Neuronal stem cell (in vitro differentiated cells): ENCODE measurements at regions not wholly inside any gene's neighbourhood (a gene's known extent, or its start where the extent isn't known, plus 50 kb on each side); places are given as distances from the start of the nearest gene placed in this dataset.

Experiments used
- DNase-seq: peaks from one replicate; pipeline ENCODE4 v3.0.0-alpha.2; 2013; ENCODE audit warnings: low spot score
- H2AFZ ChIP-seq: one replicate; pipeline ENCODE4 v1.6.1; 2013; ENCODE audit warnings: mild to moderate bottlenecking, low read length, inconsistent platforms
- H2AK5ac ChIP-seq: 2 replicates; pipeline ENCODE4 v1.6.1; 2013; ENCODE audit warnings: low read depth, mild to moderate bottlenecking, inconsistent platforms, low read length, moderate library complexity, mixed read lengths
- H2BK120ac ChIP-seq: 2 replicates; pipeline ENCODE4 v1.6.1; 2013; ENCODE audit warnings: low read depth, mild to moderate bottlenecking, inconsistent platforms, low read length, moderate library complexity, mixed read lengths
- H2BK12ac ChIP-seq: one replicate; pipeline ENCODE4 v1.6.1; 2013; ENCODE audit warnings: low read length, inconsistent platforms
- H2BK15ac ChIP-seq: 2 replicates; pipeline ENCODE4 v1.6.1; 2013; ENCODE audit warnings: mild to moderate bottlenecking, low read length, inconsistent platforms, mixed read lengths
- H2BK5ac ChIP-seq: one replicate; pipeline ENCODE4 v1.6.1; 2013; ENCODE audit warnings: inconsistent platforms, mild to moderate bottlenecking, low read length, moderate library complexity
- H3K14ac ChIP-seq: one replicate; pipeline ENCODE4 v1.6.1; 2013; ENCODE audit warnings: low read length, inconsistent platforms
- H3K18ac ChIP-seq: 2 replicates; pipeline ENCODE4 v1.6.1; 2013; ENCODE audit warnings: low read length, inconsistent platforms
- H3K23ac ChIP-seq: 2 replicates; pipeline ENCODE4 v1.6.1; 2013; ENCODE audit warnings: low read depth, mild to moderate bottlenecking, mixed read lengths, low read length, inconsistent platforms; ENCODE audit not compliant: poor library complexity
- H3K27ac ChIP-seq: replicated peaks from 3 replicates; pipeline ENCODE4 v1.5.1; 2013; ENCODE audit warnings: low read length, inconsistent platforms
- H3K27me3 ChIP-seq, 3 experiments: 2 replicates each; pipeline ENCODE4 v1.6.1; 2013; ENCODE audit warnings: low read length in 3 of 3, mild to moderate bottlenecking in 2 of 3, inconsistent platforms in 1 of 3, low read depth in 1 of 3, mixed read lengths in 1 of 3, moderate library complexity in 1 of 3; ENCODE audit not compliant: control insufficient read depth in 3 of 3, insufficient read depth in 3 of 3
- H3K36me3 ChIP-seq, 2 donors: replicated peaks in 1 of 2; 2 replicates each; pipeline ENCODE4 v1.6.1; 2013; ENCODE audit warnings: low read length in 2 of 2; ENCODE audit not compliant: control insufficient read depth in 2 of 2, insufficient read depth in 2 of 2
- H3K4ac ChIP-seq: 2 replicates; pipeline ENCODE4 v1.6.1; 2013; ENCODE audit warnings: inconsistent platforms, mild to moderate bottlenecking, low read length, moderate library complexity
- H3K4me1 ChIP-seq, 2 donors: 1 replicate in 1 of 2; 2 replicates in 1 of 2; pipeline ENCODE4 v1.6.1; 2013; ENCODE audit warnings: low read length in 2 of 2, low read depth in 1 of 2; ENCODE audit not compliant: control insufficient read depth in 2 of 2, insufficient read depth in 1 of 2
- H3K4me2 ChIP-seq: one replicate; pipeline ENCODE4 v1.6.1; 2013; ENCODE audit warnings: mild to moderate bottlenecking, low read length, inconsistent platforms; ENCODE audit not compliant: insufficient read depth, poor library complexity, severe bottlenecking
- H3K4me3 ChIP-seq, 2 donors: 2 replicates each; pipeline ENCODE4 v1.5.1; 2013; ENCODE audit warnings: low read length in 2 of 2, mild to moderate bottlenecking in 2 of 2, inconsistent platforms in 1 of 2, moderate library complexity in 1 of 2
- H3K79me1 ChIP-seq: one replicate; pipeline ENCODE4 v1.6.1; 2013; ENCODE audit warnings: low read depth, mild to moderate bottlenecking, inconsistent platforms, low read length, moderate library complexity
- H3K9ac ChIP-seq: one replicate; pipeline ENCODE4 v1.6.1; 2013; ENCODE audit warnings: mild to moderate bottlenecking, low read depth, low read length, inconsistent platforms; ENCODE audit not compliant: poor library complexity
- H3K9me3 ChIP-seq, 2 donors: replicated peaks in 1 of 2; 2 replicates each; pipeline versions ENCODE3 to v1.6.1; 2013; ENCODE audit warnings: low read length in 2 of 2, mild to moderate bottlenecking in 2 of 2, inconsistent platforms in 1 of 2, low read depth in 1 of 2, mixed read lengths in 1 of 2, moderate library complexity in 1 of 2; ENCODE audit not compliant: control insufficient read depth in 2 of 2, insufficient read depth in 1 of 2
- H4K8ac ChIP-seq: one replicate; pipeline ENCODE4 v1.6.1; 2013; ENCODE audit warnings: low read depth, mild to moderate bottlenecking, inconsistent platforms, low read length, moderate library complexity
- H4K91ac ChIP-seq: one replicate; pipeline ENCODE4 v1.6.1; 2013; ENCODE audit warnings: low read length, low read depth, mild to moderate bottlenecking, inconsistent platforms; ENCODE audit not compliant: poor library complexity
- WGBS, 2 donors: extraction: QIAGEN DNeasy Blood & Tissue Kit; methylation state at CpG; one replicate each; pipeline ENCODE4 v1.1.7; 2013; ENCODE audit warnings: missing lambda C conversion rate in 2 of 2, mixed read lengths in 1 of 2; ENCODE audit not compliant: insufficient read length in 2 of 2, insufficient replicate concordance in 1 of 2; ENCODE audit errors: extremely low coverage in 2 of 2; 5-methylcytosine and 5-hydroxymethylcytosine counted together

DNA sequence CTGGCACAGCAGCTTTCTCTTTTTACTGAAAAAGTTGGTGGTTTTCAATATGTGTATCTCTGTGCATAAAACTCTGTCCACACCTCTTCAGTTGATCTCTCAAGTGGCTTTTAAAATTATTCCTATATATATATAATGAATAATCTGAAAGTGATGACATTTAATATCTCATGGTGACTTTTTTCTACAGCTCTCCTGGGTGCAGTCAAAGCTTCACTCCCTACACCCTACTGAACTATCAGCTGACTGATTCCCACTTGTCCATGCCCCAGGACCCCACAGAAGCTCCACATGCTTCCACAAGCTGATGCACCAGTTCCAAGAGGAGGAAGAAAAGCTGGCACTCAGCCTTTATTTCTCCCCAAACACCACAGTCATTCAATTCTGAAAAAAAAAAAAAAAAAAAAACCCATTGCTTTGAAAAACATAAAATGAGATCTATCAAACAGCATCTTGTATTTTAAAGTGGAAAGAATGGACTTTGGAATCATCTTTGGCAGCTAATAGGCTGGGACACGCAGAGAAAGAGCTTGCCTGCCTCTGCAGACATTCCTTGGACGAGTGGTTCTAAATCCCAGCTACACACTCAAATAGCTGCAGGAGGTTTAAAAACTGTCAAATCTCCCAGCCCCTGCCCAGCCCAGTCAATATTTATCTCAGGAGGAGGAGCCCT, 75.3 kb upstream of the GDF10 start:
- H2BK12ac ChIP-seq = no peak overlapping the region
- H4K91ac ChIP-seq = no peak overlapping the region
- peaks cover 0 to 2% of the 10 kb centered on the region in 2 donors for H3K9me3 ChIP-seq
- H3K4me3 ChIP-seq = no peak overlapping the region
- H4K8ac ChIP-seq = no peak overlapping the region
- H2BK5ac ChIP-seq = no peak overlapping the region
- no peak overlapping the region for H3K18ac ChIP-seq
- no peaks in the 10 kb centered on the region for H3K79me1 ChIP-seq
- H3K4me1 ChIP-seq = no peaks in the 10 kb centered on the region
- no peak overlapping the region for H2BK15ac ChIP-seq
- no peak overlapping the region for H3K14ac ChIP-seq
- no CpG with 5 or more reads among the region's 2 CpGs for WGBS, 2 donors
- no peak overlapping the region for H3K27ac ChIP-seq
- H2AFZ ChIP-seq = no peak overlapping the region
- H2AK5ac ChIP-seq = no peak overlapping the region
- no peak for DNase-seq
- no peak overlapping the region for H3K4me2 ChIP-seq
- H3K4ac ChIP-seq = no peak overlapping the region
- no peaks in the 10 kb centered on the region for H3K36me3 ChIP-seq
- H3K27me3 ChIP-seq = no peaks in the 10 kb centered on the region
- no peak overlapping the region for H2BK120ac ChIP-seq
- no peak overlapping the region for H3K23ac ChIP-seq
- no peak overlapping the region for H3K9ac ChIP-seq

GRCh38 chr10:47225219-47225927, 74.6 kb upstream of the GDF10 start:
- Histone ChIP-seq H3K23ac (no peak overlapping the region), H2BK5ac (no peak overlapping the region), H3K4ac (no peak overlapping the region), H3K9ac (no peak overlapping the region), H3K79me1 (no peaks in the 10 kb centered on the region), H2BK12ac (no peak overlapping the region), H3K9me3 (peaks cover 0 to 2% of the 10 kb centered on the region in 2 donors), H4K8ac (no peak overlapping the region), H3K4me2 (no peak overlapping the region), H3K4me3 (no peak overlapping the region), H4K91ac (no peak overlapping the region), H3K36me3 (no peaks in the 10 kb centered on the region), H2AK5ac (no peak overlapping the region), H2AFZ (no peak overlapping the region), H3K4me1 (no peaks in the 10 kb centered on the region), H3K14ac (no peak overlapping the region), H3K18ac (no peak overlapping the region), H2BK15ac (no peak overlapping the region), H2BK120ac (no peak overlapping the region), H3K27me3 (no peaks in the 10 kb centered on the region), H3K27ac (no peak overlapping the region)
- WGBS, 2 donors = no CpG with 5 or more reads among the region's 8 CpGs
- DNase-seq = no peak

DNA sequence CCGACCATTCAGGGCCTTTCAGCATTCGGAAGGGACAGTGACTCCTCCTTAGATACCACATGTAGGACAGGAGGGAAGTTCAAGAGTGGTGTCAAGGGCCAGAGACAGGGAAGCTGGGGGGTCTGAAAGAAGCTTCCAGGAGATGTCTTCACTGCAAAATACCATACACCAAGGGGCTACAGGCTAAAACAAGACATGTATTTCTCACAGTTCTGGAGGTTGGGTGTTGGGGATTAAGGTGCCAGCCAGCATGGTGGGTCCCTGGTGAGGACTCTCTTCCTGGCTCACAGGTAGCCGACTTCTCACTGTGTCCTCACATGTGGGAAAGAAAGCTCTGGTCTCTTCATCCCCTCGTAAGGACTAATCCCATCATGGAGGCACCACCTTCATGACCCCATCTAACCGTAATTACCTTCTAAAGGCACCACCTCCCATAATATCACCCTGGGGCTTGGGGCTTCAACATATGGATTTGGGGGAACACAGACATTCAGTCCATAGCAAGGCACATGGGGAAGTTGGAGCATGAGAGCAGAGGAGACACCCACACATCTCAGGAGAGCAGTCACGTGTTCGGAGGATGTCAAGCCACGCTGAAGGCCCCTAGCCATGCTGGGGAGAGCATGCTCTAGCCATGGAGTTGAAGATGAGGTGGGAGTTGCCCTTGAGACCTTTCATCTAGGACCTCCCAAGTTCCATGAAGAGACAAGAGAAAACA, 73.9 kb upstream of the GDF10 start:
- H3K9me3 ChIP-seq = peaks cover 0 to 2% of the 10 kb centered on the region in 2 donors
- no peak overlapping the region for H4K8ac ChIP-seq
- no peak overlapping the region for H3K14ac ChIP-seq
- no peak overlapping the region for H3K4me3 ChIP-seq
- no peaks in the 10 kb centered on the region for H3K36me3 ChIP-seq
- H2AK5ac ChIP-seq = no peak overlapping the region
- H2BK5ac ChIP-seq = no peak overlapping the region
- no peak overlapping the region for H3K9ac ChIP-seq
- DNase-seq = no peak
- H3K4ac ChIP-seq = no peak overlapping the region
- WGBS, 2 donors = no CpG with 5 or more reads among the region's 8 CpGs
- no peaks in the 10 kb centered on the region for H3K4me1 ChIP-seq
- H2AFZ ChIP-seq = no peak overlapping the region
- no peak overlapping the region for H3K23ac ChIP-seq
- no peak overlapping the region for H2BK15ac ChIP-seq
- no peak overlapping the region for H4K91ac ChIP-seq
- no peak overlapping the region for H2BK120ac ChIP-seq
- H2BK12ac ChIP-seq = no peak overlapping the region
- H3K27ac ChIP-seq = no peak overlapping the region
- H3K18ac ChIP-seq = no peak overlapping the region
- no peaks in the 10 kb centered on the region for H3K79me1 ChIP-seq
- H3K27me3 ChIP-seq = no peaks in the 10 kb centered on the region
- H3K4me2 ChIP-seq = no peak overlapping the region

DNA sequence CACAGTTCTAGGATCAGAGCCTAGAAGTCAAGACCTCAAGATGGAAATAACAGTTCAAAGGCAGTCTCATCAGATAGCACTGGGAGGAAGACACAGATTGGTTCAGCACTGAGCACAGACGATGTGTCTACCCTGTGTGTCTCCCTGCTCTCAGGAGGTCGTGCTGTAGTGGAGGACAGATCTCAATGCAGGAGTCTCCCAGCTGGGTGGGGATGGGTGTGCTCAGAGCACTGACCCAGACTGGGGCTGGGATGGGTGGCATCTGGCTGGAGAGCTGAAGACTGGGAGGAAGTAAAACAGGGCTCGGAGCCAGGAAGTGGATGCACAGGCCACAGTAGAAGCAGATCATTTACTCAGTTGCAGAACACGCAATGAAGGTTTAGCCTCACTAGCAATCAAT, 69.5 kb upstream of the GDF10 start:
- H3K9ac ChIP-seq = no peak overlapping the region
- no peak overlapping the region for H2AFZ ChIP-seq
- H2BK15ac ChIP-seq = no peak overlapping the region
- DNase-seq = no peak
- no peak overlapping the region for H2BK5ac ChIP-seq
- no peak overlapping the region for H2AK5ac ChIP-seq
- H3K79me1 ChIP-seq = no peaks in the 10 kb centered on the region
- no peak overlapping the region for H3K27ac ChIP-seq
- H3K14ac ChIP-seq = no peak overlapping the region
- no peaks in the 10 kb centered on the region for H3K27me3 ChIP-seq
- H3K18ac ChIP-seq = no peak overlapping the region
- no peak overlapping the region for H4K8ac ChIP-seq
- H2BK12ac ChIP-seq = no peak overlapping the region
- no peak overlapping the region for H2BK120ac ChIP-seq
- H3K9me3 ChIP-seq = peaks cover 0 to 2% of the 10 kb centered on the region in 2 donors
- H3K4me3 ChIP-seq = peak overlapping the region in 1 of 2 donors; percentile 6
- WGBS, 2 donors = no CpG with 5 or more reads among the region's 4 CpGs
- no peak overlapping the region for H3K4me2 ChIP-seq
- no peak overlapping the region for H3K4ac ChIP-seq
- H4K91ac ChIP-seq = no peak overlapping the region
- H3K4me1 ChIP-seq = no peaks in the 10 kb centered on the region
- H3K23ac ChIP-seq = no peak overlapping the region
- H3K36me3 ChIP-seq = no peaks in the 10 kb centered on the region
